ENCODE measurements at regions not wholly inside any gene's neighbourhood (a gene's known extent, or its start where the extent isn't known, plus 50 kb on each side); places are given as distances from the start of the nearest gene placed in this dataset.

DNA sequence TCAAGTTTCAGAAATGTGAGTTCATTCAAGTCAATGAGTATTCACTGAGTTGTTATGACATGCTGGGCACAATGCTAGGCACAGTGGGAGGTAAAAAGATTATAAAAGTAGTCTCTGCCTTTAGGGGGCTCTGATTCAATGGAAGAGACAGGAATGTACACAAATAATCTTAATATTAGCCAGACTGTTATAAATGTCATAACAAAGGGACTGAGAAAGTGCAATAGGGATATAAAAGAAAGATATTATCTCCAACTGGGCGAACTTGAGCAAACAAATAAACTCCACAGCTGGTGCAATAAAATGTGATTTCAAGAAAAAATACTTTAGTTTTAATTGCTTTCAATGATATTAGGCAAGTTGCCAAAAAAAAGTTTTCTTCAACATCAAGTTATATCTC, 755.2 kb downstream of the BRINP1 start:
- TF ChIP-seq, protein P1, sequence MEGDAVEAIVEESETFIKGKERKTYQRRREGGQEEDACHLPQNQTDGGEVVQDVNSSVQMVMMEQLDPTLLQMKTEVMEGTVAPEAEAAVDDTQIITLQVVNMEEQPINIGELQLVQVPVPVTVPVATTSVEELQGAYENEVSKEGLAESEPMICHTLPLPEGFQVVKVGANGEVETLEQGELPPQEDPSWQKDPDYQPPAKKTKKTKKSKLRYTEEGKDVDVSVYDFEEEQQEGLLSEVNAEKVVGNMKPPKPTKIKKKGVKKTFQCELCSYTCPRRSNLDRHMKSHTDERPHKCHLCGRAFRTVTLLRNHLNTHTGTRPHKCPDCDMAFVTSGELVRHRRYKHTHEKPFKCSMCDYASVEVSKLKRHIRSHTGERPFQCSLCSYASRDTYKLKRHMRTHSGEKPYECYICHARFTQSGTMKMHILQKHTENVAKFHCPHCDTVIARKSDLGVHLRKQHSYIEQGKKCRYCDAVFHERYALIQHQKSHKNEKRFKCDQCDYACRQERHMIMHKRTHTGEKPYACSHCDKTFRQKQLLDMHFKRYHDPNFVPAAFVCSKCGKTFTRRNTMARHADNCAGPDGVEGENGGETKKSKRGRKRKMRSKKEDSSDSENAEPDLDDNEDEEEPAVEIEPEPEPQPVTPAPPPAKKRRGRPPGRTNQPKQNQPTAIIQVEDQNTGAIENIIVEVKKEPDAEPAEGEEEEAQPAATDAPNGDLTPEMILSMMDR (IDR thresholded peaks at IDR 0.05; ENCODE audit: low read depth, low read length) = no peak
- no peak for TF ChIP-seq POLR2A (IDR thresholded peaks at IDR 0.05; ENCODE audit: extremely low read depth, insufficient read length)
